ENCODE measurements at regions not wholly inside any gene's neighbourhood (a gene's known extent, or its start where the extent isn't known, plus 50 kb on each side); places are given as distances from the start of the nearest gene placed in this dataset.

DNA sequence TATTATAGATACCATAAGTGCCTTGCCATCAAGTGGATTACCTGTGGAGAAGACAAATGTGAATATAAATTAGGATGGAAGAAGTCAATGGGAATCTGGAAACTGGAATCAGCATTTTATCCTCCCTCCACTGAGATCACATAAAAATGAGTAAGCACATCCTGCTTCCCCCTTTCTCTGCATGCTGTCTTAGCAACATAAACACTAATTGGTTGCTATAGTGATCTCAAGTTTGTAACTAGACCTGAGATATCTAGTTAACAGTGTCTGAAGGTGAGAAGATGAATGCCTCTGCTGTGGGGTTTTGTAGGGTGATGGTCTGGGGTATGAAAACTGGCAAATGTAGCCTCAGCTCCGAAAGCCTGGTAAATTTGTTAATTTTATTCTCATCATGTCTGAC is 1357.5 kb upstream of the CELF4 start:
- Histone ChIP-seq H3K27ac (ENCODE audit: low read depth in 1 of 2, low read length in 2 of 2) (no peak overlapping the region), H3K36me3 (ENCODE audit: control insufficient read depth in 4 of 4, insufficient read depth in 3 of 4, low read depth in 1 of 4, low read length in 3 of 4) (no peaks in the 10 kb centered on the region), H3K4me1 (ENCODE audit: control insufficient read depth in 4 of 4, insufficient read depth in 4 of 4, low read length in 3 of 4) (no peaks in the 10 kb centered on the region), H3K9me3 (ENCODE audit: control insufficient read depth in 4 of 4, low read length in 3 of 4) (no peaks in the 10 kb centered on the region), H3K4me3 (ENCODE audit: low read depth in 1 of 3, low read length in 3 of 3) (no peak overlapping the region), H3K9ac (ENCODE audit: low read depth in 1 of 2, low read length in 2 of 2) (no peak overlapping the region), H3K27me3 (ENCODE audit: control insufficient read depth in 4 of 4, insufficient read depth in 4 of 4, low read length in 3 of 4) (no peaks in the 10 kb centered on the region)
- TF ChIP-seq FOXA2 (IDR thresholded peaks at IDR 0.05) = no peak
- TF ChIP-seq RXRA (IDR thresholded peaks at IDR 0.05) = no peak
- TF ChIP-seq HNF4A (conservative IDR thresholded peaks at IDR 0.05) = no peak
- 77% methylated on average over 1 of the region's 1 CpG for WGBS
- DNase-seq (ENCODE audit: low spot score) = no peak

DNA sequence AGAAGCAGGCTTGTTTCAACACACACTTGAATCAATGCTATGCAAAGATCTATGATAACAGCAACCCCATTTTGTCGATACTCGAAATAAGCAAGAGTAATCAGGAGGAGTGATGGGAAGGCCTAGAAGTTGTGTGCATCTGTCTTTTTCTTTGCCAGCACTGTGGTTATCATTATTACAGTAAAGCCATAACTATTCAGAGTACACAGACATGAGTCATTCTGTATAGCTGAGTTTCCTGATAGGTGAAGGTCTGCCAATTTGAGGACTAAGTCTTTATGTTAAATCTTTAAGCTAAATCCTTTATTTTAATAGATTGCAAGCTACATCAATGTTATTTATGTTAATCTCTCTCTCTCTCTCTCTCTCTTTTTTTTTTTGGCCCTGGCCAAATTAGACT is 1344.4 kb upstream of the CELF4 start:
- Histone ChIP-seq H3K36me3 (ENCODE audit: control insufficient read depth in 4 of 4, insufficient read depth in 3 of 4, low read depth in 1 of 4, low read length in 3 of 4) (no peaks in the 10 kb centered on the region), H3K9ac (ENCODE audit: low read depth in 1 of 2, low read length in 2 of 2) (no peak overlapping the region), H3K27me3 (ENCODE audit: control insufficient read depth in 4 of 4, insufficient read depth in 4 of 4, low read length in 3 of 4) (no peaks in the 10 kb centered on the region), H3K4me3 (ENCODE audit: low read depth in 1 of 3, low read length in 3 of 3) (no peak overlapping the region), H3K27ac (ENCODE audit: low read depth in 1 of 2, low read length in 2 of 2) (no peak overlapping the region), H3K9me3 (ENCODE audit: control insufficient read depth in 4 of 4, low read length in 3 of 4) (peaks cover 0 to 2% (median 0%) of the 10 kb centered on the region in 4 donors), H3K4me1 (ENCODE audit: control insufficient read depth in 4 of 4, insufficient read depth in 4 of 4, low read length in 3 of 4) (no peaks in the 10 kb centered on the region)
- 68% methylated on average over 2 of the region's 2 CpGs for WGBS
- TF ChIP-seq YY1 (IDR thresholded peaks at IDR 0.05) (no peak), HNF4G (IDR thresholded peaks at IDR 0.05) (no peak), NR2F2 (IDR thresholded peaks at IDR 0.05) (no peak)
- no peak for DNase-seq (ENCODE audit: low spot score)

DNA sequence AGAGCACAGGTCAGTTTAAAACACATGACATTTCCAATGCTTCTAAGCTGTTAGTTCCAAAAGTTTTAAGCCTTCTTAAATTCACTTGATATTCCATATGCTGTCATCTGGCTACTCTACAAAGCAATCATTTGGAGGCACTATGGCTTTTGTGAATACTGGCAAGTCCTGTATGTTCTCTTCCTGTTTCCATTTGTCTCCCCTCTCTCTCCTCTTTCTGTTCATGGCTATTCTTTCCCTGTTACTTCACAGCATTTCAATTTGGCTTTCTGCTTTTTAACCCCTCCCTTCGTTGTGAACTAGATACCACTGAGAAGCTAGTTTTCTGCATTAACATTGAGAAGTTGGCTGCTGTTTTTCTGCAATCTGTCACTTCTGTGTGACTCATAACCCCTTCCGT is 1337.2 kb upstream of the CELF4 start:
- Histone ChIP-seq H3K9ac (ENCODE audit: low read depth in 1 of 2, low read length in 2 of 2) (no peak overlapping the region), H3K4me3 (ENCODE audit: low read depth in 1 of 3, low read length in 3 of 3) (no peak overlapping the region), H3K4me1 (ENCODE audit: control insufficient read depth in 4 of 4, insufficient read depth in 4 of 4, low read length in 3 of 4) (no peaks in the 10 kb centered on the region), H3K36me3 (ENCODE audit: control insufficient read depth in 4 of 4, insufficient read depth in 3 of 4, low read depth in 1 of 4, low read length in 3 of 4) (no peaks in the 10 kb centered on the region), H3K27me3 (ENCODE audit: control insufficient read depth in 4 of 4, insufficient read depth in 4 of 4, low read length in 3 of 4) (peaks cover 0 to 3% (median 0%) of the 10 kb centered on the region in 4 donors), H3K9me3 (ENCODE audit: control insufficient read depth in 4 of 4, low read length in 3 of 4) (peaks cover 0 to 2% (median 0%) of the 10 kb centered on the region in 4 donors), H3K27ac (ENCODE audit: low read depth in 1 of 2, low read length in 2 of 2) (no peak overlapping the region)
- TF ChIP-seq SP1 (IDR thresholded peaks at IDR 0.05) (no peak), RAD21 (IDR thresholded peaks at IDR 0.05) (no peak), TAF1 (conservative IDR thresholded peaks at IDR 0.05) (no peak), NR2F2 (IDR thresholded peaks at IDR 0.05) (no peak), GABPA (IDR thresholded peaks at IDR 0.05 in 1 of 2, conservative IDR thresholded peaks at IDR 0.05 in 1 of 2) (no peak), FOXA1 (IDR thresholded peaks at IDR 0.05) (no peak), ATF3 (IDR thresholded peaks at IDR 0.05) (no peak), ZBTB33 (IDR thresholded peaks at IDR 0.05) (no peak), MAX (IDR thresholded peaks at IDR 0.05) (no peak), HNF4G (IDR thresholded peaks at IDR 0.05) (no peak), FOXA2 (IDR thresholded peaks at IDR 0.05) (no peak), HNF4A (conservative IDR thresholded peaks at IDR 0.05) (no peak), JUND (IDR thresholded peaks at IDR 0.05) (no peak), REST (IDR thresholded peaks at IDR 0.05) (no peak)
- TF ChIP-seq, protein P1, sequence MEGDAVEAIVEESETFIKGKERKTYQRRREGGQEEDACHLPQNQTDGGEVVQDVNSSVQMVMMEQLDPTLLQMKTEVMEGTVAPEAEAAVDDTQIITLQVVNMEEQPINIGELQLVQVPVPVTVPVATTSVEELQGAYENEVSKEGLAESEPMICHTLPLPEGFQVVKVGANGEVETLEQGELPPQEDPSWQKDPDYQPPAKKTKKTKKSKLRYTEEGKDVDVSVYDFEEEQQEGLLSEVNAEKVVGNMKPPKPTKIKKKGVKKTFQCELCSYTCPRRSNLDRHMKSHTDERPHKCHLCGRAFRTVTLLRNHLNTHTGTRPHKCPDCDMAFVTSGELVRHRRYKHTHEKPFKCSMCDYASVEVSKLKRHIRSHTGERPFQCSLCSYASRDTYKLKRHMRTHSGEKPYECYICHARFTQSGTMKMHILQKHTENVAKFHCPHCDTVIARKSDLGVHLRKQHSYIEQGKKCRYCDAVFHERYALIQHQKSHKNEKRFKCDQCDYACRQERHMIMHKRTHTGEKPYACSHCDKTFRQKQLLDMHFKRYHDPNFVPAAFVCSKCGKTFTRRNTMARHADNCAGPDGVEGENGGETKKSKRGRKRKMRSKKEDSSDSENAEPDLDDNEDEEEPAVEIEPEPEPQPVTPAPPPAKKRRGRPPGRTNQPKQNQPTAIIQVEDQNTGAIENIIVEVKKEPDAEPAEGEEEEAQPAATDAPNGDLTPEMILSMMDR (IDR thresholded peaks at IDR 0.05; ENCODE audit: low read depth, low read length, missing input control) = no peak
- 55% methylated on average over 2 of the region's 2 CpGs for WGBS
- no peak for DNase-seq (ENCODE audit: low spot score)

Data from liver (tissue), 8 donors.